ENCODE measurements at regions not wholly inside any gene's neighbourhood (a gene's known extent, or its start where the extent isn't known, plus 50 kb on each side); places are given as distances from the start of the nearest gene placed in this dataset.

DNA sequence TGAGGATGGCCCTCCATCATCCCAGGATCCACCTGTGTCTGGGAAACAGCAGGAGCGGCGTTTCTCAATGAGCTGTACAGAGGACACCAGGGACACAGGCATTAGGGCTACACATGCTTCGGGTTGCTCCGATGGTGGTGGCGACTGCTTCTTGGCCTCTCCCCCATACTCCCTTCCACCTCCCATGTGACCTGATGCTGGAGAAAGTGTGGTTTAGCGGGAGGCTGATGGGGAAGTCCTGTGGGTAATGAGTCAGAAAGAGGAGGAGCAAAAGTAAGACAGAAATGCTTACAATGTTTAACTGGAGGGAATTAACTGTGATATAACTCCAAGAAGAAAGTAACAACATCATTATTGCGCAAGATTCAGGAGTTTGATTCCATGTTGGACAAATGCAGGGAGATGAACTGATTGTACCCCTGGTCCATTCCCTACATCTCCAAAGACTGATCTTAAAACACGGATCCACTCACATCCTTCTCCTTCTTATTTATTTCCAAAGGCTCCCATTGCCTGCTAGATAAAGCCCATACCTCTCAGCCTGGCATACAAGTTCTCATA lies 186.6 kb downstream of the NRP2 start:
- DNase-seq, result no peak
- Histone ChIP-seq H3K27ac (no peak overlapping the region), H3K9me3 (no peaks in the 10 kb centered on the region), H3K4me1 (peaks cover 0 to 24% (median 19%) of the 10 kb centered on the region in 4 donors), H3K27me3 (no peaks in the 10 kb centered on the region), H3K4me3 (no peak overlapping the region), H3K36me3 (no peaks in the 10 kb centered on the region)
- TF ChIP-seq, protein P1, sequence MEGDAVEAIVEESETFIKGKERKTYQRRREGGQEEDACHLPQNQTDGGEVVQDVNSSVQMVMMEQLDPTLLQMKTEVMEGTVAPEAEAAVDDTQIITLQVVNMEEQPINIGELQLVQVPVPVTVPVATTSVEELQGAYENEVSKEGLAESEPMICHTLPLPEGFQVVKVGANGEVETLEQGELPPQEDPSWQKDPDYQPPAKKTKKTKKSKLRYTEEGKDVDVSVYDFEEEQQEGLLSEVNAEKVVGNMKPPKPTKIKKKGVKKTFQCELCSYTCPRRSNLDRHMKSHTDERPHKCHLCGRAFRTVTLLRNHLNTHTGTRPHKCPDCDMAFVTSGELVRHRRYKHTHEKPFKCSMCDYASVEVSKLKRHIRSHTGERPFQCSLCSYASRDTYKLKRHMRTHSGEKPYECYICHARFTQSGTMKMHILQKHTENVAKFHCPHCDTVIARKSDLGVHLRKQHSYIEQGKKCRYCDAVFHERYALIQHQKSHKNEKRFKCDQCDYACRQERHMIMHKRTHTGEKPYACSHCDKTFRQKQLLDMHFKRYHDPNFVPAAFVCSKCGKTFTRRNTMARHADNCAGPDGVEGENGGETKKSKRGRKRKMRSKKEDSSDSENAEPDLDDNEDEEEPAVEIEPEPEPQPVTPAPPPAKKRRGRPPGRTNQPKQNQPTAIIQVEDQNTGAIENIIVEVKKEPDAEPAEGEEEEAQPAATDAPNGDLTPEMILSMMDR (IDR thresholded peaks at IDR 0.05), result no peak
- TF ChIP-seq POLR2A (IDR thresholded peaks at IDR 0.05), result no peak
- no peak for TF ChIP-seq POLR2AphosphoS5 (IDR thresholded peaks at IDR 0.05)
- no peak for TF ChIP-seq EP300 (IDR thresholded peaks at IDR 0.05)
- WGBS, 2 donors, result 67 to 75% methylated on average over 8 of the region's 8 CpGs
- intact Hi-C loops (cut with DNase I), result no loop called here

DNA sequence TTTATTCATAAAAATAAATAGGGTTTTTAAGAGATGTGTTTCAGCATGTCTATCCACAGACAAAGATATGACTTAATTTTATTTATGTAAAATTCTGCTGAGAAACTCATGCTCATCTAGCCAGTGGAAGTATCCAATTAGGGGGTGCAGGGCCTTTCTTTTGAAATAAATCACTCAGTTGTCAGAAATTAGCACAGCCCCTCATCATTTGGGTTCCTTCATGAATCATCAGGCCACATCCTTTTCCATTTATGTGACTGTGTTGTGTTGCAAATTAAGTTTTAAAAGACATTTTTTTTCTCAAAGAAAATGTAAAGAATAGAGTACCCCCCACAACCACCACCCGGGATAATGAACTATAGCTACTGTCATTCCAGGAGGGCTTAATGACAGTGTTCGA lies 185.8 kb downstream of the NRP2 start:
- intact Hi-C loops (cut with DNase I), result no loop called here
- no peaks in the 10 kb centered on the region for H3K36me3 ChIP-seq
- H3K4me1 ChIP-seq, result peaks cover 0 to 24% (median 19%) of the 10 kb centered on the region in 4 donors
- H3K9me3 ChIP-seq, result no peaks in the 10 kb centered on the region
- no peak overlapping the region for H3K4me3 ChIP-seq
- 90 to 92% methylated on average over 2 of the region's 2 CpGs for WGBS, 2 donors
- TF ChIP-seq POLR2A (IDR thresholded peaks at IDR 0.05), result no peak
- TF ChIP-seq, protein P1 (IDR thresholded peaks at IDR 0.05), result no peak
- TF ChIP-seq EP300 (IDR thresholded peaks at IDR 0.05), result no peak
- TF ChIP-seq POLR2AphosphoS5 (IDR thresholded peaks at IDR 0.05), result no peak
- DNase-seq, result no peak
- no peak overlapping the region for H3K27ac ChIP-seq
- no peaks in the 10 kb centered on the region for H3K27me3 ChIP-seq

DNA sequence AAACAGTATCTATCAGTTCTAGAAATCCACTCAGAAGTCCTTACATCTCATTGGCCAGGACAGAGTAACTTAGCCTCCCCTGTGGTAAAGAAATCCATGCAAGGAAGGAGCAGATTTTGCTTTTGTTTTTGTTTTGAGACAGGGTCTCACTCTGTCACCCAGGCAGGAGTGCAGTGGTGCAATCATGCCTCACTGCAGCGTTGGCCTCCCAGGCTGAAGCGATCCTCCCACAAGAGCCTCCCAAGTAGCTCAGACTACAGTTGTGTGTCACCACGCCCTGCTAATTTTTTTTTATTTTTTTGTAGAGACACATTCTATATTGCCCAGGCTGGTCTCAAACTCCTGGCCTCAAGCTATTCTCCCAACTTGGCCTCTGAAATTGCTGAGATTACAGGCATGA lies 185.1 kb downstream of the NRP2 start:
- Histone ChIP-seq H3K27me3 (no peaks in the 10 kb centered on the region), H3K9me3 (no peaks in the 10 kb centered on the region), H3K27ac (peak overlapping the region in 2 of 4 donors; percentile 50 to 60), H3K36me3 (no peaks in the 10 kb centered on the region), H3K4me1 (peaks cover 0 to 24% (median 19%) of the 10 kb centered on the region in 4 donors), H3K4me3 (no peak overlapping the region)
- TF ChIP-seq POLR2A (IDR thresholded peaks at IDR 0.05) (no peak), EP300 (IDR thresholded peaks at IDR 0.05) (no peak)
- TF ChIP-seq, protein P1 (IDR thresholded peaks at IDR 0.05), result no peak
- 94 to 95% methylated on average over 3 of the region's 3 CpGs for WGBS, 2 donors
- DNase-seq, result no peak
- intact Hi-C loops (cut with DNase I), result no loop called here

DNA sequence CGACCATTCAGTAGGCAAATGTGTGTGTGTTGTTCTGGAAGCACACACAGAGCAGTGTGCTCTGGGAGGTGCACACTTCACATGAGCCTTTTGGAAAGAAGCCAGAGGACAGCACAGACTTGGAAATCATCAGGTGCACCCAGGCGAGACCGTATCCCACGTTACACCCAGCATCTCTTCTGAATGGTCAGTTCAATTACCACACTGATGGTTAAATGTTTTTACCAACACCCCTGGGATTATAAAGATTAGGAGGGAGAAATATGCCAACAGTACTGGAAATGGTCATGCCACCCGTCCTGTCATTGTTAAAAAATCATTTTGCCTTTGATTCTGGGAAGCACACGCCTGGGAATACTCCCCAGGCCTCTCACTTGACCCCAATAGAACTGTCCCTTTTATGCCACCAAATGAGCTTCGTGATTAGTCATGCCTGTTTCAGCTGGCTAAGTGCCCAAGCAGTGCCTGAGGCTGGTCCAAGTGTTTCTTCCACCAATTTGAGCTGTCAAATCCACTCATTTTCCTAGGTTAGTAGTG lies 183.7 kb downstream of the NRP2 start:
- Histone ChIP-seq H3K27ac (peak overlapping the region; percentile 22 to 73 (median 60)), H3K36me3 (no peaks in the 10 kb centered on the region), H3K27me3 (no peaks in the 10 kb centered on the region), H3K4me3 (no peak overlapping the region), H3K9me3 (no peaks in the 10 kb centered on the region), H3K4me1 (peaks cover 0 to 24% (median 19%) of the 10 kb centered on the region in 4 donors)
- peak; percentile 70 for DNase-seq
- intact Hi-C loops (cut with DNase I), result no loop called here
- 37 to 71% methylated on average over 7 of the region's 7 CpGs for WGBS, 2 donors
- TF ChIP-seq POLR2AphosphoS5 (IDR thresholded peaks at IDR 0.05) (peak in 1 of 4 donors; percentile 46), POLR2A (IDR thresholded peaks at IDR 0.05) (no peak)

DNA sequence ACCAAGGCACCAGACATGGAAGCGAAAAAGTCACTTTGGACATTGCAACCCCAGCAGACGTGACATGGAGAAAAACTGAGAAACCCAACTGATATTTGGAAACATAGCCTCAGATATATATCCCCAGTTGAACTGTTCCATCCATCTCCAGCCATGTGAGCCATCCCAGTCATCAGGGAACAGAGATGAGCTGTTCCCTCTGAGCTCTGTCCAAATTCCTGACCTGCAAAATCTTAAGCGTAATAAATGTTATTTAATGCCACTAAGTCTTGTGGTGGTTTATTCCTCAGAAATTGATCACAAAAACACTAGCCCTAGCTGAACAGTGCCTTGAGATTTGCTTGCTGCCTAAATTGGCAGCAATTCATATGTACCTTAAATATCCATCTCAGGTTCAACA lies 182.8 kb downstream of the NRP2 start:
- no peaks in the 10 kb centered on the region for H3K9me3 ChIP-seq
- H3K27me3 ChIP-seq, result no peaks in the 10 kb centered on the region
- 93% methylated on average over 3 of the region's 3 CpGs for WGBS, 2 donors
- peak overlapping the region in 2 of 4 donors; percentile 60 to 73 for H3K27ac ChIP-seq
- H3K4me3 ChIP-seq, result no peak overlapping the region
- intact Hi-C loops (cut with DNase I), result no loop called here
- H3K4me1 ChIP-seq, result peaks cover 0 to 24% (median 19%) of the 10 kb centered on the region in 4 donors
- TF ChIP-seq EP300 (IDR thresholded peaks at IDR 0.05) (no peak), POLR2AphosphoS5 (IDR thresholded peaks at IDR 0.05) (no peak), POLR2A (IDR thresholded peaks at IDR 0.05) (no peak)
- TF ChIP-seq, protein P1 (IDR thresholded peaks at IDR 0.05), result no peak
- DNase-seq, result no peak
- no peaks in the 10 kb centered on the region for H3K36me3 ChIP-seq

All from sigmoid colon (tissue), 6 donors.